HFF-Myc (cell line): ENCODE measurements at regions not wholly inside any gene's neighbourhood (a gene's known extent, or its start where the extent isn't known, plus 50 kb on each side); places are given as distances from the start of the nearest gene placed in this dataset.

Source experiments
- DNase-seq: peaks from one replicate; pipeline ENCODE4 v3.0.0-alpha.2; 2011; ENCODE audit warnings: low read depth; ENCODE audit errors: extremely low read depth
- H3K4me3 ChIP-seq: replicated peaks from 2 replicates; pipeline ENCODE4 v1.5.1; 2011; ENCODE audit warnings: low read depth, mild to moderate bottlenecking, control low read depth, low read length
- TF ChIP-seq, protein P1 (sequence below): IDR thresholded peaks from 2 replicates; pipeline ENCODE4 v1.5.1; 2012; ENCODE audit warnings: mild to moderate bottlenecking, low read depth, low read length, control low read depth; ENCODE audit errors: missing control alignments

DNA sequence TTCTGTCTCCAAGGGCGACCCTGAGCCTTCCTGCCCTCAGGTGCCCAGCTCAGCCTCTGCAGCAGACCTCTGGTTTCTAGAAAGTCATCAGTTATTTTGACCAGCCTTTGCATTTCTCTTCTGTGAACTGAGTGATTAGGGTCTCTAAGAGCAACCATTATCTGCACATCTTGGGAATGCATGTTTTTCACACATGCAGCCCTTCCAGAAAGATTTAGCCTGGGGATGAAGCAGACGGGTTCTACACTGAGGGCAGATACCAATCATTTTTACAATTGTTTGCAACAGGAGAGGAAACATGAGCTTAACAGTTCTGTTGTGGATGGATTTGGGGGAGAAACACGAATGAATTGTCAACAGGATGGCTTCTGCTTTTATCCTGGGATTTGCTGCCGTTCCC lies 90.1 kb upstream of the PITX1 start:
- no peak for DNase-seq
- no peak overlapping the region for H3K4me3 ChIP-seq
- TF ChIP-seq, protein P1, sequence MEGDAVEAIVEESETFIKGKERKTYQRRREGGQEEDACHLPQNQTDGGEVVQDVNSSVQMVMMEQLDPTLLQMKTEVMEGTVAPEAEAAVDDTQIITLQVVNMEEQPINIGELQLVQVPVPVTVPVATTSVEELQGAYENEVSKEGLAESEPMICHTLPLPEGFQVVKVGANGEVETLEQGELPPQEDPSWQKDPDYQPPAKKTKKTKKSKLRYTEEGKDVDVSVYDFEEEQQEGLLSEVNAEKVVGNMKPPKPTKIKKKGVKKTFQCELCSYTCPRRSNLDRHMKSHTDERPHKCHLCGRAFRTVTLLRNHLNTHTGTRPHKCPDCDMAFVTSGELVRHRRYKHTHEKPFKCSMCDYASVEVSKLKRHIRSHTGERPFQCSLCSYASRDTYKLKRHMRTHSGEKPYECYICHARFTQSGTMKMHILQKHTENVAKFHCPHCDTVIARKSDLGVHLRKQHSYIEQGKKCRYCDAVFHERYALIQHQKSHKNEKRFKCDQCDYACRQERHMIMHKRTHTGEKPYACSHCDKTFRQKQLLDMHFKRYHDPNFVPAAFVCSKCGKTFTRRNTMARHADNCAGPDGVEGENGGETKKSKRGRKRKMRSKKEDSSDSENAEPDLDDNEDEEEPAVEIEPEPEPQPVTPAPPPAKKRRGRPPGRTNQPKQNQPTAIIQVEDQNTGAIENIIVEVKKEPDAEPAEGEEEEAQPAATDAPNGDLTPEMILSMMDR: no peak

DNA sequence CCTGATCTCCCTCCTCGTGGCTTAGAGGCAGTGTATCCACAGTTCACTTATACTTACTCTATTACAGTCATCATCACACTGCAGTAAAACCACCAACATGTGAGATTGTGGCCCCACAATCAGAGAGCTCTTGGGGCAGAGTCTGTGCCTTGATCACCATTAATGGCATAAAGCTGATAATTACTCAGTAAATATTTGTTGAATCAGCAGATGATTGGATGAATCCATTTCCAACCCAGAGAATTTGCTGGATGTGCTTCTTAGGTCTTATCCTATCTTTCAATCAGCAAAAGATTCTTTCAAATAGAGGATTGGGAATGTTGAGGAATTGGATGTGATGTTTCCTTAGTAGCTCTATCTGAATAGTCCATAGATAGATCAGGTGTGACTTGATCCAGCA lies 88.8 kb upstream of the PITX1 start:
- TF ChIP-seq, protein P1: no peak
- H3K4me3 ChIP-seq: no peak overlapping the region
- DNase-seq: no peak

DNA sequence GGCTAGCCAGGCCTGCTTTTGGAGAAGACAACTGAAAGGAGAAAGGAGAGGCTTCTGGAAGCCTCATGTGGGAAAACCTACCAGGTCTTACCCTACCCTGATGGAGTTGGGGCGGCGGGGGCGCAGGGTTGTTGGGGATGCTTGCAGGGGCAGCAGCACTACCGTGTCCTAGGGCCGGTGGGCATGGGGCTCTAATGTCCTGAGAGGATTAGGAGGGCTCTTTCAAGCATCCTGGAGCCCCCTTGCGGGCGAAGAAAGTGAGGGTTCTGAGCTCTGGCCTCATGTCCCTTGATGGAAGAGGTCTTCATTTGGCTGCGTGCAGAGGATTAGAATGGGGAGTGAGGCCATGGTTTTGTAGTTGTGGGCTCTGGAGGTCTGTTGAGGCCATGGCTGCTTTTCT lies 86.9 kb upstream of the PITX1 start:
- no peak overlapping the region for H3K4me3 ChIP-seq
- TF ChIP-seq, protein P1: no peak
- DNase-seq: no peak

DNA sequence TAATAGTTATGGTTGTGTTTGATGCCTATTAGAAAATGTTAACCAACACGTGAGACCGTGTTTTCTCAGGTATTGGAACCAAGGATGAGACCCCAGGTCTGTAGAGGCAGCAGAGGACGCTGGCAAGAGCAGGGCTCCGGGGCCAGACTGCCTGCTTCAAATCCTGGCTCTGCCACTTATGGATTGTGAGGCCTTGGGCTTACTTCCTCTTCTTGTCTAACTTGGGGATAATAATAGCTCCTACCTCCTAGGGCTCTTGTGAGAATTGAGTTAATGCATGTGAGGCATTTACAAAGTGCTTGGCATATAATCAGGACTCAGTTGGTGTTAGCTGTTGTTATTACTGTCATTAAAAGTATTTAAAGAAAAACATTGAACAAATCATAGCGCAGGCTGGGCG lies 85.5 kb upstream of the PITX1 start:
- no peak for DNase-seq
- TF ChIP-seq, protein P1: no peak
- no peak overlapping the region for H3K4me3 ChIP-seq

- TF ChIP-seq, protein P1: no peak
- H3K4me3 ChIP-seq: no peak overlapping the region
- DNase-seq: no peak
Measured at GRCh38 chr5:135117590-135117989, 83.6 kb upstream of the PITX1 start.

GRCh38 chr5:135116160-135116561 lies 82.1 kb upstream of the PITX1 start:
- TF ChIP-seq, protein P1: no peak
- H3K4me3 ChIP-seq: no peak overlapping the region
- no peak for DNase-seq

DNA sequence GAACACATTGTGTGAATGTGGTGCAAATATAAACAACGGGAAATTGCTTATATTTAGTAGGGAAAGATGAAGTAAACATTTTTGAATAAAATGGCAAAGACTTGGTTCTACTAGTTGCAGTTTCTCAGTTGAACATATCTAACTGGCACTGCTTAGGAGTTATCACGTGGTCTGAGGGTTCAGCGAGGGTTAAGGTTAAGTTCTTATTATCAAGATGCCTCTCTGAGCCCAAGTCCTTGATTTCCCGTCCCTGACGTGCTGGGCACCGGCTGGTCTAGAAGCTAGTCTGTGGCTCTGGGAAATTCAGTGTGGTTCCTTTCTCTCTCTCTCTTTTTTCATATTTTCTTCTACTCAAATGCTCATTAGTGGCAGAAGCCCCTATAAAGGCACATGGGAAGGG lies 81.6 kb upstream of the PITX1 start:
- TF ChIP-seq, protein P1: no peak
- no peak for DNase-seq
- H3K4me3 ChIP-seq: no peak overlapping the region
